ENCODE measurements at regions not wholly inside any gene's neighbourhood (a gene's known extent, or its start where the extent isn't known, plus 50 kb on each side); places are given as distances from the start of the nearest gene placed in this dataset.

DNA sequence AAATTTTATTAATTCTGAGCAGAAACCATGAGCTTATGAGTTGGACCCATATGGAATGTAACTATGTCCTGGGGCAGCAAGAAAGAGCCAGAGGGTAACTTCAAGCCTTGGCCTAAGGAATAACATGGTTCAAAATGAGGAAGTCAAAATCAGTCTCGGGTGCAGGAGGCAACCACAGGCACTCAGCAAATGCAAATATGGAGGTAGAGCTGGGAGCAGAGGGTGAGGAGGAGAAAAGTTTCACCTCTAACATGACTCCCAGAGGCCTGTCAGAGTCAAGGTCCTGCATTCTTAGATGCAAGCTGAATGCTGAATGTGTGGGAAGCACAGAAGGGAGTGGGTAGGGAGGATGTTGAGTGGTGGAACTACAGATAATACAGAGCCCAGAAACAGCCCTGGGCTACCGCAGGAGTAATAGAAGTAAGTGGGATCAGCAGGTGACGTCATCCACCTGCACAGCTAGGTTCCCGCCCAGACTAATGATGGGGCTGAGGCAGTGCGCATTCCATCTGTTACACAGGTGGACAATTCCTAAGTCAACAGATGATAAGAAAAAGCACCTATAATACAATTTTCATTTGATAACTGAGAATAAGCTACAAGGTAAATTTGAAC, 279.8 kb upstream of the ARRDC4 start:
- TF ChIP-seq, protein P1, sequence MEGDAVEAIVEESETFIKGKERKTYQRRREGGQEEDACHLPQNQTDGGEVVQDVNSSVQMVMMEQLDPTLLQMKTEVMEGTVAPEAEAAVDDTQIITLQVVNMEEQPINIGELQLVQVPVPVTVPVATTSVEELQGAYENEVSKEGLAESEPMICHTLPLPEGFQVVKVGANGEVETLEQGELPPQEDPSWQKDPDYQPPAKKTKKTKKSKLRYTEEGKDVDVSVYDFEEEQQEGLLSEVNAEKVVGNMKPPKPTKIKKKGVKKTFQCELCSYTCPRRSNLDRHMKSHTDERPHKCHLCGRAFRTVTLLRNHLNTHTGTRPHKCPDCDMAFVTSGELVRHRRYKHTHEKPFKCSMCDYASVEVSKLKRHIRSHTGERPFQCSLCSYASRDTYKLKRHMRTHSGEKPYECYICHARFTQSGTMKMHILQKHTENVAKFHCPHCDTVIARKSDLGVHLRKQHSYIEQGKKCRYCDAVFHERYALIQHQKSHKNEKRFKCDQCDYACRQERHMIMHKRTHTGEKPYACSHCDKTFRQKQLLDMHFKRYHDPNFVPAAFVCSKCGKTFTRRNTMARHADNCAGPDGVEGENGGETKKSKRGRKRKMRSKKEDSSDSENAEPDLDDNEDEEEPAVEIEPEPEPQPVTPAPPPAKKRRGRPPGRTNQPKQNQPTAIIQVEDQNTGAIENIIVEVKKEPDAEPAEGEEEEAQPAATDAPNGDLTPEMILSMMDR (IDR thresholded peaks at IDR 0.05), result no peak
- no peak for TF ChIP-seq POLR2A (IDR thresholded peaks at IDR 0.05)

Measured in heart left ventricle (tissue), 13 donors.